DOHH2 (cell line): ENCODE measurements at regions not wholly inside any gene's neighbourhood (a gene's known extent, or its start where the extent isn't known, plus 50 kb on each side); places are given as distances from the start of the nearest gene placed in this dataset.

Experiments
- H3F3A ChIP-seq: fragments of 200-600 bp; sonication (generic), shearing (Covaris generic); 2 replicates; pipeline ENCODE4 v1.6.0; 2016; ENCODE audit warnings: antibody characterized with exemption, mild to moderate bottlenecking; ENCODE audit not compliant: control insufficient read depth, insufficient read depth
- H3K27ac ChIP-seq: fragments of 200-600 bp; sonication (generic); 2 replicates; pipeline ENCODE4 v1.5.1; 2014; ENCODE audit warnings: low read depth, mild to moderate bottlenecking, low read length, moderate library complexity
- H3K27me3 ChIP-seq: fragments of 200-600 bp; sonication (generic); 2 replicates; pipeline ENCODE4 v1.6.1; 2014; ENCODE audit warnings: mild to moderate bottlenecking, low read length, mixed read lengths; ENCODE audit not compliant: control insufficient read depth
- H3K36me3 ChIP-seq: fragments of 200-600 bp; sonication (generic); 2 replicates; pipeline ENCODE4 v1.6.1; 2014; ENCODE audit warnings: mild to moderate bottlenecking, low read length, moderate library complexity, mixed read lengths; ENCODE audit not compliant: control insufficient read depth
- H3K4me1 ChIP-seq: fragments of 200-600 bp; sonication (generic); 2 replicates; pipeline ENCODE4 v1.6.1; 2014; ENCODE audit warnings: mild to moderate bottlenecking, low read length, mixed read lengths; ENCODE audit not compliant: control insufficient read depth
- H3K4me2 ChIP-seq: fragments of 200-600 bp; sonication (generic); 2 replicates; pipeline ENCODE4 v1.6.0; 2014; ENCODE audit warnings: mild to moderate bottlenecking, low read length, moderate library complexity
- H3K4me3 ChIP-seq: fragments of 200-600 bp; sonication (generic); 2 replicates; pipeline ENCODE4 v1.5.1; 2014; ENCODE audit warnings: mild to moderate bottlenecking, low read length, mixed read lengths
- H3K79me2 ChIP-seq: fragments of 200-600 bp; sonication (generic); 2 replicates; pipeline ENCODE4 v1.6.1; 2014; ENCODE audit warnings: mild to moderate bottlenecking, low read length, mixed read lengths; ENCODE audit not compliant: control insufficient read depth
- H3K9me2 ChIP-seq: fragments of 200-600 bp; sonication (generic); replicated peaks from 2 replicates; pipeline ENCODE4 v1.6.1; 2014; ENCODE audit warnings: mild to moderate bottlenecking, low read length, mixed read lengths; ENCODE audit not compliant: control insufficient read depth
- H3K9me3 ChIP-seq: fragments of 200-600 bp; sonication (generic); 2 replicates; pipeline ENCODE4 v1.6.1; 2014; ENCODE audit warnings: antibody characterized with exemption, low read length, mixed read lengths; ENCODE audit not compliant: control insufficient read depth, insufficient read depth
- H4K20me1 ChIP-seq: fragments of 200-600 bp; sonication (generic); 2 replicates; pipeline ENCODE4 v1.6.0; 2014; ENCODE audit warnings: low read depth, mild to moderate bottlenecking, antibody characterized with exemption, low read length, moderate library complexity; ENCODE audit not compliant: control insufficient read depth, insufficient read depth
- EZH2phosphoT487 ChIP-seq: fragments of 200-600 bp; sonication (generic); IDR thresholded peaks from 2 replicates; pipeline ENCODE4 v1.6.1; 2017; ENCODE audit warnings: borderline replicate concordance, mild to moderate bottlenecking, antibody characterized with exemption, low read length, moderate library complexity, mixed read lengths
- TF ChIP-seq, protein P1 (sequence below): fragments of 200-600 bp; sonication (generic); IDR thresholded peaks from one replicate; pipeline ENCODE4 v1.5.1; 2014; ENCODE audit warnings: antibody characterized with exemption, mild to moderate bottlenecking, low read depth, low read length; ENCODE audit not compliant: poor library complexity, severe bottlenecking

DNA sequence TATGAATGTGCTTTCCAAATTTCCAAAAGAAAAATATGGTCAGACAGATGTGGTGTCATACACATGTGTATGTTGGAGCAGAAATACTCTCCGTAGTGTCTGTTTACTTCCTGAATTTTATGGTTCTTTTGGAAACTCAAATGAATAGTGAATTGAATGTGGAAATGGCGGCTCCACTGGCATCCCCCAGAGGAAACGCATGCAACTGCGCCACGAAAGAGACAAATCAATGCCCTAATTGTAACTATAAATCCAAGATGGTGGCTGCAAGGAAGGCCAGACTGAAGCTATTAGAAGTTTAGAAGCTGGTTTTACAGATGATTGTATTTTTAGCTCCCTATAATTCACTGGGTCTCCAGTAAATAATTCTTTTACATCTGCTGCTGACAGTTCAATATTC is 246.7 kb downstream of the FGFR2 start:
- no peaks in the 10 kb centered on the region for H3K9me3 ChIP-seq
- no peak overlapping the region for H3K4me3 ChIP-seq
- no peaks in the 10 kb centered on the region for H3F3A ChIP-seq
- TF ChIP-seq, protein P1, sequence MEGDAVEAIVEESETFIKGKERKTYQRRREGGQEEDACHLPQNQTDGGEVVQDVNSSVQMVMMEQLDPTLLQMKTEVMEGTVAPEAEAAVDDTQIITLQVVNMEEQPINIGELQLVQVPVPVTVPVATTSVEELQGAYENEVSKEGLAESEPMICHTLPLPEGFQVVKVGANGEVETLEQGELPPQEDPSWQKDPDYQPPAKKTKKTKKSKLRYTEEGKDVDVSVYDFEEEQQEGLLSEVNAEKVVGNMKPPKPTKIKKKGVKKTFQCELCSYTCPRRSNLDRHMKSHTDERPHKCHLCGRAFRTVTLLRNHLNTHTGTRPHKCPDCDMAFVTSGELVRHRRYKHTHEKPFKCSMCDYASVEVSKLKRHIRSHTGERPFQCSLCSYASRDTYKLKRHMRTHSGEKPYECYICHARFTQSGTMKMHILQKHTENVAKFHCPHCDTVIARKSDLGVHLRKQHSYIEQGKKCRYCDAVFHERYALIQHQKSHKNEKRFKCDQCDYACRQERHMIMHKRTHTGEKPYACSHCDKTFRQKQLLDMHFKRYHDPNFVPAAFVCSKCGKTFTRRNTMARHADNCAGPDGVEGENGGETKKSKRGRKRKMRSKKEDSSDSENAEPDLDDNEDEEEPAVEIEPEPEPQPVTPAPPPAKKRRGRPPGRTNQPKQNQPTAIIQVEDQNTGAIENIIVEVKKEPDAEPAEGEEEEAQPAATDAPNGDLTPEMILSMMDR = no peak
- TF ChIP-seq EZH2phosphoT487 = no peak
- no peaks in the 10 kb centered on the region for H3K27me3 ChIP-seq
- no peak overlapping the region for H3K27ac ChIP-seq
- no peaks in the 10 kb centered on the region for H3K9me2 ChIP-seq
- no peaks in the 10 kb centered on the region for H4K20me1 ChIP-seq
- H3K79me2 ChIP-seq = no peaks in the 10 kb centered on the region
- no peaks in the 10 kb centered on the region for H3K36me3 ChIP-seq
- no peak overlapping the region for H3K4me2 ChIP-seq
- no peaks in the 10 kb centered on the region for H3K4me1 ChIP-seq

GRCh38 chr10:121352231-121352855 is 245.9 kb downstream of the FGFR2 start:
- no peaks in the 10 kb centered on the region for H3K9me3 ChIP-seq

DNA sequence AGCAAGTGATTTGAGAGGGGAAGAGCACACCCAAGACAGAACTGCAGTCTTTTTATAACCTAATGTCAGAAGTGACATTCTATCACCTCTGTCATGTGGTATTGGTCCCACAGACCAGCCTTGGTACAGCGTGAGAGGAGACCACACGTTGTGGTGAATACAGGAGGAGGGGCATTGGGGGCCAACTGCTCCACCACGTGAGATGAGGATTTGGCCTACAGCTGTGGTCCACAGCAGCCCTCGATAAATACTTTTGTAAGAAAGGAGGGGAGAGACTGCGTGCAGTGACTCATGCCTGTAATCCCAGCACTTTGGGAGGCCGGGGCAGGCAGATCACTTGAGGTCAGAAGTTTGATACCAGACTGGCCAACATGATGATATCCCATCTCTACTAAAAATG is 243.1 kb downstream of the FGFR2 start:
- H3K9me2 ChIP-seq = no peaks in the 10 kb centered on the region
- H3K4me1 ChIP-seq = no peaks in the 10 kb centered on the region
- no peaks in the 10 kb centered on the region for H3K27me3 ChIP-seq
- H3K9me3 ChIP-seq = no peaks in the 10 kb centered on the region
- H3F3A ChIP-seq = no peaks in the 10 kb centered on the region
- no peaks in the 10 kb centered on the region for H3K79me2 ChIP-seq
- TF ChIP-seq, protein P1 = no peak
- TF ChIP-seq EZH2phosphoT487 = no peak
- no peak overlapping the region for H3K4me2 ChIP-seq
- H3K36me3 ChIP-seq = no peaks in the 10 kb centered on the region
- no peak overlapping the region for H3K4me3 ChIP-seq
- H4K20me1 ChIP-seq = no peaks in the 10 kb centered on the region
- H3K27ac ChIP-seq = no peak overlapping the region

More at GRCh38 chr10:121352231-121352855, 245.9 kb downstream of the FGFR2 start:
- H3K79me2 ChIP-seq = no peaks in the 10 kb centered on the region
- H3K36me3 ChIP-seq = no peaks in the 10 kb centered on the region
- no peaks in the 10 kb centered on the region for H4K20me1 ChIP-seq
- no peak overlapping the region for H3K27ac ChIP-seq
- no peaks in the 10 kb centered on the region for H3K9me2 ChIP-seq
- no peaks in the 10 kb centered on the region for H3K4me1 ChIP-seq
- H3K4me2 ChIP-seq = no peak overlapping the region
- TF ChIP-seq, protein P1 = no peak
- TF ChIP-seq EZH2phosphoT487 = no peak
- no peaks in the 10 kb centered on the region for H3K27me3 ChIP-seq
- H3K4me3 ChIP-seq = no peak overlapping the region
- H3F3A ChIP-seq = no peaks in the 10 kb centered on the region
